ENCODE measurements at regions not wholly inside any gene's neighbourhood (a gene's known extent, or its start where the extent isn't known, plus 50 kb on each side); places are given as distances from the start of the nearest gene placed in this dataset.

DNA sequence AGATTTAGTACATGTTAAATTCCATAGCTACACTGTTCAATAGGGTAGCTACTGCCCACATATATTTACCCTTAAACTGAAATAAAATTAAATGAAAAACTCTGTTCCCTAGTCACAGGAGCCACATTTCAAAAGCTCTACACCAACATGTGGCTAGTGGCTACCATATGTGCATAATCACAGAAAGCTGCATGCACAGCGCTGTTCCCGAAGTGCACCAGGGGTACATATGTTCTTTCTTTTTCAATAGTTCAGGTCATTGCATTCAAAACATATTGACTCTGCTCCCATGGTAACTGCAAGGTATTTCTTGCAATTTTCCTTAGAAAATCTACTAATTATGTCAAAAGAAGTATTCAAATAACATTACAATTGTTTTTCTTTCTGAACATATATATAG is 591.2 kb downstream of the PDHA2 start (continued):
- TF ChIP-seq, protein P1, sequence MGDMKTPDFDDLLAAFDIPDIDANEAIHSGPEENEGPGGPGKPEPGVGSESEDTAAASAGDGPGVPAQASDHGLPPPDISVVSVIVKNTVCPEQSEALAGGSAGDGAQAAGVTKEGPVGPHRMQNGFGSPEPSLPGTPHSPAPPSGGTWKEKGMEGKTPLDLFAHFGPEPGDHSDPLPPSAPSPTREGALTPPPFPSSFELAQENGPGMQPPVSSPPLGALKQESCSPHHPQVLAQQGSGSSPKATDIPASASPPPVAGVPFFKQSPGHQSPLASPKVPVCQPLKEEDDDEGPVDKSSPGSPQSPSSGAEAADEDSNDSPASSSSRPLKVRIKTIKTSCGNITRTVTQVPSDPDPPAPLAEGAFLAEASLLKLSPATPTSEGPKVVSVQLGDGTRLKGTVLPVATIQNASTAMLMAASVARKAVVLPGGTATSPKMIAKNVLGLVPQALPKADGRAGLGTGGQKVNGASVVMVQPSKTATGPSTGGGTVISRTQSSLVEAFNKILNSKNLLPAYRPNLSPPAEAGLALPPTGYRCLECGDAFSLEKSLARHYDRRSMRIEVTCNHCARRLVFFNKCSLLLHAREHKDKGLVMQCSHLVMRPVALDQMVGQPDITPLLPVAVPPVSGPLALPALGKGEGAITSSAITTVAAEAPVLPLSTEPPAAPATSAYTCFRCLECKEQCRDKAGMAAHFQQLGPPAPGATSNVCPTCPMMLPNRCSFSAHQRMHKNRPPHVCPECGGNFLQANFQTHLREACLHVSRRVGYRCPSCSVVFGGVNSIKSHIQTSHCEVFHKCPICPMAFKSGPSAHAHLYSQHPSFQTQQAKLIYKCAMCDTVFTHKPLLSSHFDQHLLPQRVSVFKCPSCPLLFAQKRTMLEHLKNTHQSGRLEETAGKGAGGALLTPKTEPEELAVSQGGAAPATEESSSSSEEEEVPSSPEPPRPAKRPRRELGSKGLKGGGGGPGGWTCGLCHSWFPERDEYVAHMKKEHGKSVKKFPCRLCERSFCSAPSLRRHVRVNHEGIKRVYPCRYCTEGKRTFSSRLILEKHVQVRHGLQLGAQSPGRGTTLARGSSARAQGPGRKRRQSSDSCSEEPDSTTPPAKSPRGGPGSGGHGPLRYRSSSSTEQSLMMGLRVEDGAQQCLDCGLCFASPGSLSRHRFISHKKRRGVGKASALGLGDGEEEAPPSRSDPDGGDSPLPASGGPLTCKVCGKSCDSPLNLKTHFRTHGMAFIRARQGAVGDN (IDR thresholded peaks at IDR 0.05) = no peak
- no peak for TF ChIP-seq WRNIP1 (IDR thresholded peaks at IDR 0.05; ENCODE audit: borderline replicate concordance, low read depth, low read length)

DNA sequence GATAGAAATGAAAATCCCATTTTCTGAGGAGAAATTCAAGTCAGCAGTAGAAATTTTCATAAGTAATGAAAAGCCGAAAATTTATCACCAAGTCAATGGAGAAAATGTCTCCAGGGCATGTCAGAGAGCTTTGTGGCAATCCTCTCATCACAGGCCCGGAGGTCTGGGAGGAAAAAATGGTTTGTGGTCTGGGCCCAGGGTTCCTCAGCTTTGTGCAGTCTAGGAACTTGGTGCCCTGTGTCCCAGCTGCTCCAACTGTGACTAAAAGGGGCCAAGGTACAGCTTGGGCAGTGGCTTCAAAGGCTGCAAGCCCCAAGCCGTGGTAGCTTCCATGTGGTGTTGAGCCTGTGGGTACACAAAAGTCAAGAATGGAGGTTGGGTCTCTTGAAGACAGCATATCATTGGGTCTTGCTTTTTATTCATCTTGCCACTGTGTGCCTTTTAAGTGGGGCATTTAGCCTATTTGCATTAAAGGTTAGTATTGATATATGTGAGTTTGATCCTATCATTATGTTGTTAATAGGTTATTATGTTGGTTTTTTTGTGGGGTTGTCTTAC is 608.5 kb downstream of the PDHA2 start:
- FAIRE-seq = no peak
- TF ChIP-seq ZNF24 (IDR thresholded peaks at IDR 0.05) (no peak), CREB1 (IDR thresholded peaks at IDR 0.05; ENCODE audit: low read depth) (no peak)
- ChIA-PET RAD21 (ENCODE audit: unreplicated experiment) (no interaction called here), SMC1A (ENCODE audit: uncharacterized antibody, unreplicated experiment) (no interaction called here), CTCF (interaction anchor here (0.7 kb wide), 1 partner anchor 9 kb away, joined by 3 read pairs; no protein-coding TSS in a partner anchor), POLR2A (no interaction called here)
- H3K27ac ChIP-seq (ENCODE audit: control insufficient read depth, insufficient read depth) = no peak overlapping the region
- ATAC-seq = no peak
- H3K4me2 ChIP-seq (ENCODE audit: control insufficient read depth, insufficient read depth) = no peak overlapping the region
- no peaks in the 10 kb centered on the region for H3K4me1 ChIP-seq (ENCODE audit: control insufficient read depth, insufficient read depth, low read length)
- H3K4me3 ChIP-seq = no peak overlapping the region
- no peaks in the 10 kb centered on the region for H4K20me1 ChIP-seq (ENCODE audit: control insufficient read depth, insufficient read depth)
- in situ Hi-C loops (cut with MboI) = no loop called here
- H3K9ac ChIP-seq (ENCODE audit: control insufficient read depth, insufficient read depth, low read length) = no peak overlapping the region
- no peak for DNase-seq (ENCODE audit: low read depth, low spot score)
- H3K36me3 ChIP-seq (ENCODE audit: control insufficient read depth in 2 of 2, insufficient read depth in 2 of 2, low read length in 1 of 2) = no peaks in the 10 kb centered on the region
- 3% methylated on average over 3 of the region's 3 CpGs for WGBS (ENCODE audit: insufficient coverage, insufficient replicate concordance, low lambda C conversion rate, missing lambda C conversion rate)
- BruUV-seq (replicated peaks) = no TSS peak
- intact Hi-C loops (cut with micrococcal nuclease; ENCODE audit: unreplicated experiment) = no loop called here
- H3K9me3 ChIP-seq (replicated peaks; ENCODE audit: control insufficient read depth, insufficient read depth, low read length) = no peaks in the 10 kb centered on the region; the same call in 2 of the 3 replicates
- H3K79me2 ChIP-seq (ENCODE audit: control insufficient read depth, insufficient read depth, low read length) = no peaks in the 10 kb centered on the region
- H2AFZ ChIP-seq (ENCODE audit: control insufficient read depth, low read depth, low read length) = no peak overlapping the region
- no peaks in the 10 kb centered on the region for H3K27me3 ChIP-seq (replicated peaks in 1 of 2; ENCODE audit: control insufficient read depth in 2 of 2, insufficient read depth in 2 of 2, low read length in 1 of 2)

Data from GM12878 (cell line).